WERI-Rb-1 (cell line): ENCODE measurements at regions not wholly inside any gene's neighbourhood (a gene's known extent, or its start where the extent isn't known, plus 50 kb on each side); places are given as distances from the start of the nearest gene placed in this dataset.

Experiments
- DNase-seq: peaks from one replicate; pipeline ENCODE4 v3.0.0-alpha.2; 2020
- H3K27ac ChIP-seq: fragments of 250-450 bp; sonication (Bioruptor Pico); 2 replicates; pipeline ENCODE4 v1.5.1; 2020; ENCODE audit warnings: mild to moderate bottlenecking, moderate library complexity
- H3K27me3 ChIP-seq: fragments of 250-450 bp; sonication (Bioruptor Pico); 2 replicates; pipeline ENCODE4 v1.5.1; 2021; ENCODE audit warnings: mild to moderate bottlenecking, low read depth, moderate library complexity; ENCODE audit not compliant: insufficient read depth, severe bottlenecking
- H3K36me3 ChIP-seq: fragments of 250-450 bp; sonication (Bioruptor Pico); 2 replicates; pipeline ENCODE4 v1.5.1; 2020; ENCODE audit warnings: mild to moderate bottlenecking, moderate library complexity
- H3K4me3 ChIP-seq: 2 replicates; pipeline ENCODE4 v1.5.1; 2011; ENCODE audit warnings: low read depth, mild to moderate bottlenecking, control low read depth, low read length
- H3K9me3 ChIP-seq: fragments of 250-450 bp; sonication (Bioruptor Pico); 2 replicates; pipeline ENCODE4 v1.5.1; 2021; ENCODE audit warnings: mild to moderate bottlenecking, moderate library complexity; ENCODE audit not compliant: severe bottlenecking
- TF ChIP-seq, protein P1 (sequence below): IDR thresholded peaks from 2 replicates; pipeline ENCODE4 v1.5.1; 2011; ENCODE audit warnings: low read depth, mild to moderate bottlenecking, control low read depth, inconsistent platforms, low read length

DNA sequence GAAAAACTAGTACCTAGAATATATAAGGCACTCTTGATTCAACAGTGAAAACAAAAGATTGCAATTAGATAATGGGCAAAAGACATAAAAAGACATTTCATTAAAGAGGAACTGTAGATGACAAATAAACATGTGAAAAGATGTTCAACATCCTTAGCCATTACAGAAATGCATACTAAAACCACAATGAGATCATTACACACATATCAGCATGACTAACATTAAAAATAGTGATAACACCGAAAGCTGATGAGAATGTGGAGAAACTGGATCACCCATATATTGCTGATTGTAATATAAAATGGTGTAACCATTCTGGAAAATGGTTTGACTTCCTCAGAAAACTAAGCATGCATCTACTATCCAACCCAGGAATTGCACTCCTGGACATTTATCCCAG lies 340.3 kb downstream of the SEC16B start:
- TF ChIP-seq, protein P1, sequence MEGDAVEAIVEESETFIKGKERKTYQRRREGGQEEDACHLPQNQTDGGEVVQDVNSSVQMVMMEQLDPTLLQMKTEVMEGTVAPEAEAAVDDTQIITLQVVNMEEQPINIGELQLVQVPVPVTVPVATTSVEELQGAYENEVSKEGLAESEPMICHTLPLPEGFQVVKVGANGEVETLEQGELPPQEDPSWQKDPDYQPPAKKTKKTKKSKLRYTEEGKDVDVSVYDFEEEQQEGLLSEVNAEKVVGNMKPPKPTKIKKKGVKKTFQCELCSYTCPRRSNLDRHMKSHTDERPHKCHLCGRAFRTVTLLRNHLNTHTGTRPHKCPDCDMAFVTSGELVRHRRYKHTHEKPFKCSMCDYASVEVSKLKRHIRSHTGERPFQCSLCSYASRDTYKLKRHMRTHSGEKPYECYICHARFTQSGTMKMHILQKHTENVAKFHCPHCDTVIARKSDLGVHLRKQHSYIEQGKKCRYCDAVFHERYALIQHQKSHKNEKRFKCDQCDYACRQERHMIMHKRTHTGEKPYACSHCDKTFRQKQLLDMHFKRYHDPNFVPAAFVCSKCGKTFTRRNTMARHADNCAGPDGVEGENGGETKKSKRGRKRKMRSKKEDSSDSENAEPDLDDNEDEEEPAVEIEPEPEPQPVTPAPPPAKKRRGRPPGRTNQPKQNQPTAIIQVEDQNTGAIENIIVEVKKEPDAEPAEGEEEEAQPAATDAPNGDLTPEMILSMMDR: no peak
- Histone ChIP-seq H3K27ac (no peak overlapping the region), H3K36me3 (no peaks in the 10 kb centered on the region), H3K4me3 (no peak overlapping the region), H3K27me3 (no peaks in the 10 kb centered on the region), H3K9me3 (no peaks in the 10 kb centered on the region)
- DNase-seq: no peak

DNA sequence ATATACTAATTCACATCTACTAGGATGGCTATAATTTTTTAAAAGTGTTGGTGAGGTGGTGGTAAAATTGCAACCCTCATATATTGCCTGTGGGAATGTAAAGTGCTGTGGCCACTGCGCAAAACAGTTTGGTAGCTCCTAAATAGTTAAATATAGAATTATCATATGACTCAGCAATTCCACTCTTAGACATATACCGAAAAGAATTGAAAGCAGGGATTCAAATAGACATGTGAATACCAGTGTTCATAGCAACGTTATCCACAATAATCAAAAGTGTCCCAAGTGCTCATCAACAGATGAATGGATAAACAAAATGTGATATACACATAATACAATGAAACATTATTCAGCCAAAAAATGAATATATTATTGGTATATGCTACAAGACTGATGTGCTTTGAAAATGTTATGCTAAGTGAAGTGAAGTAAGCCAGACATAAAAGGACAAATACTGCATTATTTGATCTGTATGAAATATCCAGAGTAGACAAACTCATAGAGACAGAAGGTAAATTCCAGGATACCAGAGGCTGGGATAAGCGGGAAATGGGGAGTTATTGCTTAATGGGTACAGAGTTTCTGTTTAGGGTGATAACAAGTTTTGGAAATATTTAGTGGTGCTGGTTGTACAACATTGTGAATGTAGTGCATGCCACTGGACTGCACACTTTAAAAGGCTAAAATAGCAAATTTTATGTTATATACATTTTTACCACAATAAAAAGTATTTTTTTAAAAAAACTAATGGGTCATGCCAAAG lies 342.5 kb downstream of the SEC16B start:
- TF ChIP-seq, protein P1: no peak
- no peak overlapping the region for H3K4me3 ChIP-seq
- no peak for DNase-seq

DNA sequence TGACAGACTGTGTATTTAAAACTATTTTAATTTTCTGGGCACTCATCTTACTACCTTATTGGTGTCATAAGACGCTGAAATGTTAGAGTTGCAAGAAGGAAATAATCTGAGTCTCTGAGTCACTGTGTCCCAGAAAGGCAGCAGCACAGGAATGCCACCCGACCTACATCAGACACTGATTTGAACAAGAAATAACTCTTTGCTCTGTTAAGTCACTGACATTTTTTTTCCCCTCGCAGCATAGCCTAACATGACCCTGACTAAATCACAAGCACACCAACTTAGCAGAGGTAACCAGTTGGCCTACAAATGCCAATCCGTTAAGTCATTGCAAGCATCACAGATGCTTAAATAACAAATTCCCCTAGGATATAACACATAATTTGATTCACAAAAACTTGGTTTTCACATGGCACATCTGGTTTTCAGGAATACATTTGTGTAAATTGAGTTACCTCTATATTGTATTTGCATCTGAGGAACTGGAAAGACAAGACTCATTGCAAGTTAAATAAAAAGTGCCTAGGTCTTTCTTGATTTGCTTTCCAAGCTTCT lies 349.1 kb downstream of the SEC16B start:
- no peak for DNase-seq
- TF ChIP-seq, protein P1: no peak
- no peak overlapping the region for H3K4me3 ChIP-seq

More for the DNA sequence above, 342.5 kb downstream of the SEC16B start:
- H3K27ac ChIP-seq: no peak overlapping the region
- no peaks in the 10 kb centered on the region for H3K36me3 ChIP-seq
- H3K27me3 ChIP-seq: no peaks in the 10 kb centered on the region
- H3K9me3 ChIP-seq: no peaks in the 10 kb centered on the region

DNA sequence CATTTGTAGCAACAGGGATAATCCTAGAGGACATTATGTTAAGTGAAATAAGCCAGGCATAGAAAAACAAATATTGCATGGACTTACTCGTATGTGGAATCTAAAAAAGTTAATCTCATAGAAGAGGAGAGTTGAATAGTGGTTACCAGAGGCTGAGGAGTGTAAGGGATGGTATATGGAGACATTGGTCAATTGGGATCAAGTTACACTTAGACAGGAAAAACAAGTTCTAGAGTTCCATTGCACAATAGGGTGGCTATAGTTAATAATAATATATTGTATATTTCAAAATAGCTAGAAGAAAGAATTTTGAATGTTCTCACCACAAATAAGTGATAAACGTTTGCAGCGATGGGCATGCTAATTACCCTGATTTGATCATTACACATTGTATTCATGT lies 354.6 kb downstream of the SEC16B start:
- Histone ChIP-seq H3K27ac (no peak overlapping the region), H3K9me3 (peaks cover 8% of the 10 kb centered on the region), H3K36me3 (no peaks in the 10 kb centered on the region), H3K27me3 (no peaks in the 10 kb centered on the region), H3K4me3 (no peak overlapping the region)
- TF ChIP-seq, protein P1: no peak
- no peak for DNase-seq

More for the DNA sequence above, 349.1 kb downstream of the SEC16B start:
- H3K27me3 ChIP-seq: no peaks in the 10 kb centered on the region
- peaks cover 3% of the 10 kb centered on the region for H3K9me3 ChIP-seq
- H3K36me3 ChIP-seq: no peaks in the 10 kb centered on the region
- H3K27ac ChIP-seq: no peak overlapping the region

DNA sequence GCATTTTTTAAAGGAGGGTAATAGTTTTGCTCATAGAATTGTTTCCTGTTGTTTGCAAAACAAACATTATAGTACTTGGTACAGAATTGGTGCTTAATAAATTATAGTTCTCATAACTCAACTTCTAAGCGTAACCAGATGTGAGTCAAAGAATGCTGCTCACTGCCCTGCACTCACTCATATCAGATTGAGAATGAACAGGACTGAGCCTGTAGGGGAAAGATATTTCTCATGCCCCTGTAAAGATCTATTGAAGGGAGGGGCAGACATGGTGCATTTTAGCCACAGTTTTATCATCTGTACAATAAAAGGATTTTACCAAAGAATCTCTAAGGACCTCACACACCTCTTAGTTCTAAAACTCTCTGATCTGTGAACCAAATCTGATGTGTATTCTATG lies 358.5 kb downstream of the SEC16B start:
- Histone ChIP-seq H3K36me3 (no peaks in the 10 kb centered on the region), H3K4me3 (no peak overlapping the region), H3K27ac (no peak overlapping the region), H3K27me3 (no peaks in the 10 kb centered on the region), H3K9me3 (peaks cover 8% of the 10 kb centered on the region)
- DNase-seq: no peak
- TF ChIP-seq, protein P1: no peak
